ENCODE measurements at regions not wholly inside any gene's neighbourhood (a gene's known extent, or its start where the extent isn't known, plus 50 kb on each side); places are given as distances from the start of the nearest gene placed in this dataset.
"Not testable (repeated sequence)": the region's sequence is repeated elsewhere in the genome, so short reads cannot be mapped to it uniquely, and the experiment has no call there.

DNA sequence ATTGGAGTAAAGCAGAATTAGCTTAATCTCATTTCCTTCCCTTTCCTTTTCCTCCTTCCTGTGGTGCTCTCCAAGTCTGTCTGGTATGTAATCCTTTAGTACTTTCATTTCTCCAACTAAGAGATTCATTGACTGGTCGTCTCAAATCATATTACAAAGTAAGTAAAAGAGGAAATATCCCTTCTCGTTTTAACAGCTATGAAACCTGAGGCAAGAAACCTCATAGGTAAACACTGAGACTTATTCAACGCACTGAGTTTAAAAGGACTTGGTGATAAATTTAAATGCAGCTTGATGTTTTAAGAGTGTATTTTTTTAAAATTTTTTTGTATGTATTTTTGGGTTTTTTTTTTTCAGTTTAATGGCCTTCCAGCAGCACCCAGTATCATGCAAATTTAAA lies 117.2 kb upstream of the LRRC3B start:
- Histone ChIP-seq H3K4me2 (ENCODE audit: low read length) (no peak overlapping the region), H3K4me1 (ENCODE audit: insufficient read depth, low read length) (no peaks in the 10 kb centered on the region), H4K20me1 (ENCODE audit: insufficient read depth, low read length) (no peaks in the 10 kb centered on the region), H3K27ac (ENCODE audit: low read depth, low read length) (no peak overlapping the region), H2AFZ (ENCODE audit: low read depth, low read length) (no peak overlapping the region), H3K9ac (ENCODE audit: low read length) (no peak overlapping the region), H3K36me3 (ENCODE audit: insufficient read depth, low read length) (no peaks in the 10 kb centered on the region), H3K9me3 (ENCODE audit: insufficient read depth, low read depth, low read length) (no peaks in the 10 kb centered on the region), H3K27me3 (ENCODE audit: insufficient read depth, low read length) (no peaks in the 10 kb centered on the region), H3K79me2 (ENCODE audit: insufficient read depth, low read length) (no peaks in the 10 kb centered on the region), H3K4me3 (ENCODE audit: insufficient read depth, low read depth, low read length) (no peak overlapping the region)
- DNase-seq (ENCODE audit: low read depth) = no peak
- no peaks in the 10 kb centered on the region for H3K36me3 Mint-ChIP-seq (ENCODE audit: low read depth, unreplicated experiment)
- no peaks in the 10 kb centered on the region for H3K4me1 Mint-ChIP-seq (ENCODE audit: low read depth, unreplicated experiment)
- TF ChIP-seq EZH2 (IDR thresholded peaks at IDR 0.05; ENCODE audit: insufficient read depth, low read length) (no peak), CTCF (IDR thresholded peaks at IDR 0.05; ENCODE audit: insufficient read depth, low read depth, low read length) (no peak)
- H3K9me3 Mint-ChIP-seq (ENCODE audit: unreplicated experiment) = no peaks in the 10 kb centered on the region
- no peak overlapping the region for H3K27ac Mint-ChIP-seq (ENCODE audit: unreplicated experiment)
- FAIRE-seq = no peak
- no peak overlapping the region for H3K4me3 Mint-ChIP-seq (ENCODE audit: unreplicated experiment)
- H3K27me3 Mint-ChIP-seq (ENCODE audit: low read depth, unreplicated experiment) = no peaks in the 10 kb centered on the region

GRCh38 chr3:26514445-26515029 lies 108.0 kb upstream of the LRRC3B start:
- H3K4me3 ChIP-seq (ENCODE audit: insufficient read depth, low read depth, low read length); H3K27me3 Mint-ChIP-seq (ENCODE audit: low read depth, unreplicated experiment); H3K9ac ChIP-seq (ENCODE audit: low read length); H3K79me2 ChIP-seq (ENCODE audit: insufficient read depth, low read length); H2AFZ ChIP-seq (ENCODE audit: low read depth, low read length); H3K36me3 ChIP-seq (ENCODE audit: insufficient read depth, low read length); H3K9me3 Mint-ChIP-seq (ENCODE audit: unreplicated experiment); H4K20me1 ChIP-seq (ENCODE audit: insufficient read depth, low read length); H3K27me3 ChIP-seq (ENCODE audit: insufficient read depth, low read length); H3K4me2 ChIP-seq (ENCODE audit: low read length); H3K4me1 ChIP-seq (ENCODE audit: insufficient read depth, low read length); H3K27ac Mint-ChIP-seq (ENCODE audit: unreplicated experiment); H3K4me1 Mint-ChIP-seq (ENCODE audit: low read depth, unreplicated experiment); H3K9me3 ChIP-seq (ENCODE audit: insufficient read depth, low read depth, low read length); H3K27ac ChIP-seq (ENCODE audit: low read depth, low read length); DNase-seq (ENCODE audit: low read depth); H3K4me3 Mint-ChIP-seq (ENCODE audit: unreplicated experiment); FAIRE-seq; H3K36me3 Mint-ChIP-seq (ENCODE audit: low read depth, unreplicated experiment): not testable (repeated sequence)

DNA sequence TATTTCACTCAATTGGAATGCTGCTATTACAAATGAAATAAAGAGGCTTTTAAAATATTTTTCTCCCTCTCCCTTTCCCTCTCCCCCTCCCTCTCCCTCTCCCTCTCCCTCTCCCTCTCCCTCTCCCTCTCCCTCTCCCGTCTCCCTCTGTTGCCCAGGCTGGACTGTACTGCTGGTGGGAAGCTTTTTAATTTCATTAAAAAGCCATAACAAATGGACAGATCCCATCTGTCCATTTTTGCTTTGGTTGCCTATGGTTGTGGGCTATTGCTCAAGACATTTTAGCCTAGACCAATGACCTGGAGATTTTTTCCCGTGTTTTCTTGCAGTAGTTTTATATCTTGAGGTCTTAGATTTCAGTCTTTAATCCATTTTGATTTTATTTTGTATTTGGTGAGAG lies 107.2 kb upstream of the LRRC3B start:
- Histone ChIP-seq H3K4me2 (ENCODE audit: low read length) (no peak overlapping the region), H3K79me2 (ENCODE audit: insufficient read depth, low read length) (no peaks in the 10 kb centered on the region), H3K27me3 (ENCODE audit: insufficient read depth, low read length) (no peaks in the 10 kb centered on the region), H3K9ac (ENCODE audit: low read length) (no peak overlapping the region), H3K4me1 (ENCODE audit: insufficient read depth, low read length) (no peaks in the 10 kb centered on the region), H3K9me3 (ENCODE audit: insufficient read depth, low read depth, low read length) (no peaks in the 10 kb centered on the region), H3K36me3 (ENCODE audit: insufficient read depth, low read length) (no peaks in the 10 kb centered on the region), H3K4me3 (ENCODE audit: insufficient read depth, low read depth, low read length) (no peak overlapping the region), H3K27ac (ENCODE audit: low read depth, low read length) (no peak overlapping the region), H2AFZ (ENCODE audit: low read depth, low read length) (no peak overlapping the region), H4K20me1 (ENCODE audit: insufficient read depth, low read length) (no peaks in the 10 kb centered on the region)
- no peaks in the 10 kb centered on the region for H3K36me3 Mint-ChIP-seq (ENCODE audit: low read depth, unreplicated experiment)
- no peak overlapping the region for H3K27ac Mint-ChIP-seq (ENCODE audit: unreplicated experiment)
- FAIRE-seq = no peak
- DNase-seq (ENCODE audit: low read depth) = no peak
- no peaks in the 10 kb centered on the region for H3K27me3 Mint-ChIP-seq (ENCODE audit: low read depth, unreplicated experiment)
- H3K4me3 Mint-ChIP-seq (ENCODE audit: unreplicated experiment) = no peak overlapping the region
- no peaks in the 10 kb centered on the region for H3K4me1 Mint-ChIP-seq (ENCODE audit: low read depth, unreplicated experiment)
- TF ChIP-seq CTCF (IDR thresholded peaks at IDR 0.05; ENCODE audit: insufficient read depth, low read depth, low read length) = no peak
- TF ChIP-seq EZH2 (IDR thresholded peaks at IDR 0.05; ENCODE audit: insufficient read depth, low read length) = no peak
- no peaks in the 10 kb centered on the region for H3K9me3 Mint-ChIP-seq (ENCODE audit: unreplicated experiment)

All from astrocyte (in vitro differentiated cells and primary cell).